NT2/D1 (cell line): ENCODE measurements at regions not wholly inside any gene's neighbourhood (a gene's known extent, or its start where the extent isn't known, plus 50 kb on each side); places are given as distances from the start of the nearest gene placed in this dataset.

Experiments used
- SUZ12 ChIP-seq: IDR thresholded peaks from 2 replicates; pipeline ENCODE4 v1.6.1; 2011; ENCODE audit not compliant: insufficient read length, insufficient read depth; ENCODE audit errors: extremely low read depth
- YY1 ChIP-seq: IDR thresholded peaks from 2 replicates; pipeline ENCODE4 v1.6.1; 2011; ENCODE audit not compliant: insufficient read length, insufficient read depth
- ZNF274 ChIP-seq: IDR thresholded peaks from 2 replicates; pipeline ENCODE4 v1.6.1; 2011; ENCODE audit warnings: mild to moderate bottlenecking, low read depth, low read length

DNA sequence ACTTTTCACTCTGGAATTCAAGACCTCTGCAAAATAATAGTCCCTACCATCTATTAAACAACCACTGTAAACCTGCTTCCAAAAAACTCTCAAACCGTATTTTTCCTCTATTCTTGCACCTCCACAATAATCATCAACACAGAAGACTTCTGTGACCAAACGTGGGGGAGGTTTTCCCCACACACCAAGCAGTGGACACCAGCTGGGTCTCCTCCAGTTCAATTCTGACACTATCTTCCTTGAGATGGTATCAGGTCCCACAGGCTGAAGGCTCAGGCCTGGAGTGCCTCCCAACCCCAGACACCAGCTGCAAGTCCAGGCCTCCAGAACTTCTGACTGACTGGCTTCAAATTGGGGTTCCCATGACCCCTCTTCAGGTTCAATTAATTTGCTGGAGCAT is 89.6 kb upstream of the RAP2B start:
- TF ChIP-seq YY1 = no peak
- no peak for TF ChIP-seq ZNF274
- no peak for TF ChIP-seq SUZ12
